ENCODE measurements at regions not wholly inside any gene's neighbourhood (a gene's known extent, or its start where the extent isn't known, plus 50 kb on each side); places are given as distances from the start of the nearest gene placed in this dataset.

DNA sequence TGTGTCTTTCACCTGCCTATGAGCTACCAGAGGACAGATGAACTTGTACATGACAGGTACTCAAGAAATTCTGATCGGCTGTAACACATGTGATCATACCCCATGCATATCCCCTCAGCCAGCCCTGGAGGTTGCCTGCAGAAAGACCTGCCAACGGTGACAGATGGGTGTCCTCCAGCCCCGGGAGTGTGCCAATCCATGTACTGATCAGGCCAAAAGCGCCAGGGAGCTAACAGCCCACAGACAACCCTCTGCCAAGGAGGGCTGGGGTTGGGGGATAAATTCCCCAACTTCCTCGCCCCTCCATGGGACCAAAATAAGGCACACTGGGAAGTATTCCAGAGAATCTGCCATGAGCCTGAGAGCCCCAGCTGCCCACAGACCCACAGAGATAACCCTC lies 189.4 kb downstream of the CCT6B start:
- no peaks in the 10 kb centered on the region for H3K9me3 Mint-ChIP-seq
- no peak overlapping the region for H3K4me3 Mint-ChIP-seq
- H3K4me1 Mint-ChIP-seq (ENCODE audit: low read depth) = no peaks in the 10 kb centered on the region
- no peaks in the 10 kb centered on the region for H3K36me3 Mint-ChIP-seq (ENCODE audit: low read depth)
- H3K27me3 Mint-ChIP-seq = peaks cover 20% of the 10 kb centered on the region
- H3K27ac Mint-ChIP-seq = no peak overlapping the region

DNA sequence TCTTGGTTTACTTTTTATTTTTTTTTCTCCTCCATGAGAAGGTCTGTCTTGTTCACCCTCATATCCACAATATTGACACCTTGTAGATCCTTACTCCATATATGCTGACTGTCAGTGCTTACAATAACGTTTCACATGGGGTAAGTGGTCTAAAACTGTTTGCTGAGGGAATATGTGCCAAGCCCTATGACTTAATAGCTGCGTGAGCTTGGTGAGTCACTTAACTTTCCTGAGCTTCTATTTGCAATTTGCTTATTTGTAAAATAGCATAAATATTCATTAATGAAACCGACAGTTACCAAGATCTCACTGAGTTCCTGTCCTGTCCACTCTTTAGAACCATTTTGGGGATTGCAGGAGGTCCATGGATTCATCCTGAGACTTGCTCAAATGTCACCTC lies 190.7 kb downstream of the CCT6B start:
- Mint-ChIP-seq H3K27me3 (peaks cover 20% of the 10 kb centered on the region), H3K9me3 (no peaks in the 10 kb centered on the region), H3K27ac (no peak overlapping the region), H3K36me3 (ENCODE audit: low read depth) (no peaks in the 10 kb centered on the region), H3K4me3 (no peak overlapping the region), H3K4me1 (ENCODE audit: low read depth) (no peaks in the 10 kb centered on the region)

DNA sequence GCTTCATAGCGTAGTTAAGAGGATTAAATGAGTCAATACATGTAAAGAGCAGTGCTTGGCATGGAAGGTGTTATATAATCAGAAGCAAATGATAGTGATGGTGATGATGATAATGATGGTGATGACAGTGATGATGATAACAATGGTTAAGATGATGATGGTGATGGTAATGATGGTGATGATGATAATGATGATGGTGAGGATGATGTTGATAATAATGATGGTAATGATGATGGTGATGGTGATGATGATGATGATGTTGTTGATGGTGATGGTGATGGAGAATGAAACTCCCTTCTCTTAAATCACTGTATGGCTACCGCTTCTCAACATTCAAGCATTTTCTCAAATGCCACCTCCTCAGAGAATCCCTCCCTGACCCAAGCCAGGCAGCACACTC lies 190.5 kb downstream of the TMEM132E start:
- Mint-ChIP-seq H3K27me3 (peaks cover 15% of the 10 kb centered on the region), H3K27ac (no peak overlapping the region), H3K4me1 (ENCODE audit: low read depth) (no peaks in the 10 kb centered on the region), H3K4me3 (no peak overlapping the region), H3K9me3 (no peaks in the 10 kb centered on the region), H3K36me3 (ENCODE audit: low read depth) (no peaks in the 10 kb centered on the region)

DNA sequence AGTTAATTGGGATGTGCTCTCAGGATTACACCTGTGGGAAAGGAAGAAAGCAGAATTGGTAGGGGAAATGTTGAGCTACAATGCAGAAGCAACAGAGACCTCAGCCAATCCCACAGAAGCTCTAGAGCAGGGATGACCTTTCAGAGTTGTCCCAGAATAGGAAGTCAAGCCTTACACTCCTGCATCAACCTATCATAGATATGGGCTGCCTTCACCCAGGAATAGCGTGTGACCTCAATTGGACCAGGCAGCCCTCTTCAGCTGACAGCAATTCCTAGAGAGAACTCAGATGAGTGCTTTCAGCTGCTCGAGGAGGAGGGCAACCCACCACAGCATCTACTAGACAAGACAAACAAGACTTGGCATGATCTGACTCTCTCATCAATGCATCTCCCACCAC lies 189.7 kb downstream of the TMEM132E start:
- Mint-ChIP-seq H3K27me3 (peaks cover 15% of the 10 kb centered on the region), H3K4me3 (no peak overlapping the region), H3K36me3 (ENCODE audit: low read depth) (no peaks in the 10 kb centered on the region), H3K9me3 (no peaks in the 10 kb centered on the region), H3K4me1 (ENCODE audit: low read depth) (no peaks in the 10 kb centered on the region), H3K27ac (no peak overlapping the region)

DNA sequence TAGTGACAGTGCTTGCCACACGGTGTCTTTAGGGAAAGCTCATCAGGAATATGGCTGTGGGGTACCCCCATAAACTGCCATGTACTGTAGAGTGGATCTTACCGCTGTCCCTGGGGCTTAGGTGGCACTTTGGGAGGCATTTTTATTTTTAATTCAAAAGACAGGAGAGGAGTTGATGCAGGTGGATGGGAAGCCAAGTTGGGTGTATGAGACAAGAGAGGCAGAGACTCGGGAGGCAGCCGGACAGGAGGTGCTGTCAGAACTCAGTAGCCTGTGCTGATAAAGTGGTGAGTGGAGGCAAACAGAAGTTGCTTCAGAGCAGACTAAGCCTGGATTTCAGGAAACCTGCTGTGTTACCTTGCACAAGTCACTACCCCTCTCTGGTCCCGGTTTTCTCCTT lies 185.9 kb downstream of the TMEM132E start:
- peaks cover 22% of the 10 kb centered on the region for H3K27me3 Mint-ChIP-seq
- H3K27ac Mint-ChIP-seq = no peak overlapping the region
- no peaks in the 10 kb centered on the region for H3K9me3 Mint-ChIP-seq
- no peaks in the 10 kb centered on the region for H3K36me3 Mint-ChIP-seq (ENCODE audit: low read depth)
- H3K4me3 Mint-ChIP-seq = no peak overlapping the region
- H3K4me1 Mint-ChIP-seq (ENCODE audit: low read depth) = no peaks in the 10 kb centered on the region

DNA sequence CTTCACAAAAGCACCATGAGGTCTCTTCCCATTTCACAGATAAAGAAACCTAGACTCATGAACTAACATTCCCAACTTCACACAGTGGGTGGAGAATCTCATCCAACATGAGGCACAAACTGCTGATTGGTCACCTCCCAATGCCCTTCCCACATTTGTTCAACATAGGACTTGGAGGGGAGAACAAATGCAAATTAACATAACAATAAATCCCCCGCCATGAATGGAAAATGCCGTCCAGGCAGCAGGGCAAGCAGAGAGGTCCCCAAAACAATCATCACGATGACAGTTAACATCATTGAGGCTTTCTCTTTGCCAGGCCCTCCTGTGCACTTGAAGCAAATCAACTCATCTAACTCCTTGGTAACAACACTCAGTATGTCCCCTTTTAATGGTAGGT lies 185.3 kb downstream of the TMEM132E start:
- Mint-ChIP-seq H3K36me3 (ENCODE audit: low read depth) (no peaks in the 10 kb centered on the region), H3K27ac (no peak overlapping the region), H3K4me1 (ENCODE audit: low read depth) (no peaks in the 10 kb centered on the region), H3K4me3 (no peak overlapping the region), H3K27me3 (peaks cover 20% of the 10 kb centered on the region), H3K9me3 (no peaks in the 10 kb centered on the region)

DNA sequence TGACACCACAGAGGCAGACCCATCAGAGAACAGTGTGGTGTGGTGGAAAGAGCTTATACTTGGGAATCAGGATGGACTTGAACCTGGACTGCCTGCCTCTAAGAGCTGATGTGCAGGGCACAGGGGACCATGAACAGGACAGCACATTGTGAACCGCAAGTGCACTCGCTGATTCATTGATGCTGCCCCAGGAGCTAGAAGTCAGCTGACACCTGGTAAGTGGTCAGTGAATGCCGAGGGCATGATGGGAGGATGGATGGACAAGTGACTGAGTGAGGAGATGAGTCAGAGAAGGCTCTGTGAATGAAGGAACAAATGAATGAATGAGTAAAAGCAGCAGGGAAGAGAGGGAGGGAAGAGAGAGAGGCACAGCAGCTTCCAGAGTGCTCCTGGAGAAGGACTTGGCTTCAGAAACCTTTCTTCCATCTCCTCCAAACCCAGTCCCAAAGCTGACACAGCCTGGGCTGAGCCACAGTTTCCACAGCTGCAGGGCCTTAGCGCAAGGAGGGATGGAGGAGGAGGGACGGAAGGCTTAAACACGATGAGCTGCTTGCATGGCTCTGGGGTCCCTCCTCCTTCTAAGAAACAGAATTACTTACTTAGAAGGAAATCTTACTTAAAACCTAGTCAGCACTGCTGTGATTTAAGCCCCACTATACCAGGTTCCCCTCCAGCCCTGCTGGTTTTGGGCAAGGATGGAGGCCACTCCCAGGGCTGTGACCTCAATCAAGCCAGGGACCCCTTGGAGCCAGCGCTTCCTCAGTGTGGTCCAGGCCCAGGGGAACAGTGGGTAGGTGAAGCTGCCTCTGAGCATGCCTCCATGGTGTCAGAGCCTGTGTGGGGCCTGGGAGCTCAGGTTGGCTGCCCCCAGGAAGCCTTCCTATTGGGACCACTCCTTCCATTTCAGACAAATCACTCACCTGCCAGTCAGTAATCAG lies 184.6 kb downstream of the TMEM132E start:
- no peak overlapping the region for H3K27ac Mint-ChIP-seq
- no peak overlapping the region for H3K4me3 Mint-ChIP-seq
- no peaks in the 10 kb centered on the region for H3K9me3 Mint-ChIP-seq
- H3K27me3 Mint-ChIP-seq = peaks cover 19% of the 10 kb centered on the region
- no peaks in the 10 kb centered on the region for H3K36me3 Mint-ChIP-seq (ENCODE audit: low read depth)
- H3K4me1 Mint-ChIP-seq (ENCODE audit: low read depth) = no peaks in the 10 kb centered on the region

DNA sequence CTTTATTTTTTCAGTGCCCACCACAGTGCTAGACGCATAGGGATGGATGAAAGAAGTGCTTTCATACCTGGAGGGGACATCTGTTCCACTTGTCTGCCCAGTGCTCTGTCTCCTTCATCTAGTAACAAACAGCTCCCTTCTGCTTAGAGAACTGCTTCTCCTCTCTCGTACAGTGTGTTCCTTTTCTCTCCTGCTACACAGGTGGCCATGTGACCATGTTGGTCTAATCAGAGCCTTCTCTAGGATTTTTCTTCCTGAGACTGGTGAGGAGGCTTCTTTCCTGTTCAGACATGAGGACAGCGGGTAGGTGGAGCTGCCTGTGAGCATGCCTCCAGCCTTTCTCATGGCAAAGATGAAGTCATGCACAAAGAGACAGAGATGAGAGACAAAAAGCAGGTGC lies 182.7 kb downstream of the TMEM132E start:
- H3K4me3 Mint-ChIP-seq = no peak overlapping the region
- no peaks in the 10 kb centered on the region for H3K36me3 Mint-ChIP-seq (ENCODE audit: low read depth)
- H3K27me3 Mint-ChIP-seq = peaks cover 15% of the 10 kb centered on the region
- H3K9me3 Mint-ChIP-seq = no peaks in the 10 kb centered on the region
- no peak overlapping the region for H3K27ac Mint-ChIP-seq
- no peaks in the 10 kb centered on the region for H3K4me1 Mint-ChIP-seq (ENCODE audit: low read depth)

DNA sequence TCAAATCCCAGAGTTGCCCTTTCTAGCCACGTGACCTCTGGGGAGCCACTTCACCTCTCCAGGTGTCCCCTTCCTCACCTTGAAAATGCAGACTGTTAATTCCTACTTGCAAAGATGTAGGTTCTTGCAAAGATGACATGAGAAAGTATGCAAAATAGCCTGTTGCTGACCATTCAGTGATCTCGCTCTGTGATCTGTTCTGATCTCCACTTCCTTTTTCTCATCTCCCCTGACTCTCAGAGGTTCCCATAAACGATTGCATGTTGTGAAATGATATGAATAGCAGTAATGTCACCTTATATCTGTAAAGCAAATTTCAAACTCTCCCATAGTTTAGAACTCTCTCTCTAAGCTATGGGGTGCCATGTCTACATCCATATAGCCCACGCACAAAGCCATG lies 182.3 kb downstream of the TMEM132E start:
- Mint-ChIP-seq H3K4me1 (ENCODE audit: low read depth) (no peaks in the 10 kb centered on the region), H3K9me3 (no peaks in the 10 kb centered on the region), H3K36me3 (ENCODE audit: low read depth) (no peaks in the 10 kb centered on the region), H3K4me3 (no peak overlapping the region), H3K27ac (no peak overlapping the region), H3K27me3 (peaks cover 15% of the 10 kb centered on the region)

DNA sequence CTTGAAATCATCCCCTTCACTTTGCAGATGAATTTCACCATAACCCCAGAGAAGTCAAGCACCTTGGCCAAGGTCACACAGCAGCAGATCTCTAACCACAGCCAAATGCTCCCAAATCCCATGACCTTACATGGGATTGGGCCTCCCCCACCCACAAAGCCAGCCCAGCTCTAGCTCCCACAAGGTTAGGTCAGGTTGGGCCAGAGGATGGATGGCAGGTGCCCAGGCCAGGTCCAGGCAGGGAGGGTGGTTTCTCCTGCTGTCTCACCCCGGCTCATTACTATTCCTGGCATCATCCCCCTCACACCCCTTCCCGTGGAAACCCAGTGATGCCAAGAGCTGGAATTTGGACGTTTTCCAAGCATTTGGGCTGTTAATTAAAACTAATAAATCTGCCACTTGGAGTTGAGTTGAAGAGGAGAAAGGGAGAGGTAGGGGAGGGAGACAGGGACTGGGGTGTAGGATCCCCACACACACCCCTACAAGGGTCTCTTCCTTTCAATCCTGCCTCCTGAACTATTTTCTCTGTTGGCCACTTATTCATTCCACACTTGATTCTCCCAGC lies 181.6 kb downstream of the TMEM132E start:
- H3K9me3 Mint-ChIP-seq = no peaks in the 10 kb centered on the region
- no peak overlapping the region for H3K27ac Mint-ChIP-seq
- no peaks in the 10 kb centered on the region for H3K4me1 Mint-ChIP-seq (ENCODE audit: low read depth)
- H3K36me3 Mint-ChIP-seq (ENCODE audit: low read depth) = no peaks in the 10 kb centered on the region
- no peak overlapping the region for H3K4me3 Mint-ChIP-seq
- H3K27me3 Mint-ChIP-seq = peaks cover 15% of the 10 kb centered on the region

DNA sequence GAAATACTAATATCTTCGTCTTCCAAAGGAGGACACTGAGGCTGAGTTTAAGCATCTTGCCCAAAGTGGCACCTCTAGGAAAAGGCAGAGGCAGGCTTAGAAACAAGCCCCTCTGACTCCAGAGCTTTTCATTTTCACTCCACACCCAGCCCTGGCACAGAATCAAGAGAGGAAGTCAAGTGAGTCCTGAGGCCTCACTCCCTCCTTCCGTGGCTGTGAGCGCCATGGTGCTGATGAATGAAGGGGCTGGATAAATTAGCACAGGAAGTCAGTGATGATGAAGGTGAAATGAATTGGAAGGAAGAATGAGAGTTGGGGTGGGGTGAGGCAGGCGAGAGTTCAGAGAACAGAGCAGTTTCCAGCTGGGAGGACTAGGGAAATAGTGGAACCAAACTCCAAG lies 179.3 kb downstream of the TMEM132E start:
- H3K36me3 Mint-ChIP-seq (ENCODE audit: low read depth) = no peaks in the 10 kb centered on the region
- H3K9me3 Mint-ChIP-seq = no peaks in the 10 kb centered on the region
- H3K27ac Mint-ChIP-seq = no peak overlapping the region
- H3K27me3 Mint-ChIP-seq = peaks cover 25% of the 10 kb centered on the region
- no peaks in the 10 kb centered on the region for H3K4me1 Mint-ChIP-seq (ENCODE audit: low read depth)
- no peak overlapping the region for H3K4me3 Mint-ChIP-seq

DNA sequence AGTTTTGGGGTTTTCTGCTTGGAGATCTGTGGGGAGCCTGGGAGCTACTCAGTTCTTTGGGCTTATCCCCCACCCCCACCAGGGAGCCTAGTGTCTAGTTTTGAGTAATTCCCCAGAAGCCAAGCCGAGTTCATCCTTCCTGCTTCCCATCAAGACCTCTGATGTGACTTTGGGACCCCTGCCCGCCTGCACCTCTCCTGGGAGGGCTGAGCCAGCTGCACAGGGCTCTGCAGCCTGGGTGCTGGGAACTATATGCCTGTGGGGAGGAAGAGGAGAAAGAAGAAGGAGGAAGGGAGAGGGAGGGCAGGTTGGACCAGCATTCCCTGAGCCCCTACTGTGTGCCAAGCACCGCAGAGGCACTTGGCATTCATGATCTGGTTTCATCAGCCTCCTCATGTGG lies 178.9 kb downstream of the TMEM132E start:
- H3K4me1 Mint-ChIP-seq (ENCODE audit: low read depth) = no peaks in the 10 kb centered on the region
- no peak overlapping the region for H3K27ac Mint-ChIP-seq
- peaks cover 21% of the 10 kb centered on the region for H3K27me3 Mint-ChIP-seq

DNA sequence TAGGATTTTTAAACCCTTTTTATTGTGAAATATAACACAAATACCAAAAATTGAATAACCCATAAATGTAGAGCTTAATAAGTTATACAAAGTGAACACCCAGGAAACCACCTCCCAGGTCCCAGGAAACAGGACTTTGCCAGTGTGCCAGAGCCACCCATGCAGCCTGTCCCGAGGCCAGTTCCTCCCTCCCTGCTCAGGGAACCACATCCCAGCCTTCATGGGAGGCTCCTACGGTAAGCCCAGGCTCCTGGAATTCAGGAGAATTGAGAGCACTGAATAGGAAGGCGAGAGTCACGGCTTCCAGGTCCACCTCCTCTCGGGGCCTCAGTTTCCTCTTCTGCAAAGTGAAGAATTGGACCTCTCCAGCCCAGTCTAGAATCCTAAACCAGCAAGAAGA lies 178.2 kb downstream of the TMEM132E start:
- Mint-ChIP-seq H3K27ac (no peak overlapping the region), H3K4me3 (no peak overlapping the region), H3K27me3 (peaks cover 17% of the 10 kb centered on the region), H3K36me3 (ENCODE audit: low read depth) (no peaks in the 10 kb centered on the region), H3K9me3 (no peaks in the 10 kb centered on the region), H3K4me1 (ENCODE audit: low read depth) (no peaks in the 10 kb centered on the region)

More for the DNA sequence above, 178.9 kb downstream of the TMEM132E start:
- Mint-ChIP-seq H3K9me3 (no peaks in the 10 kb centered on the region), H3K36me3 (ENCODE audit: low read depth) (no peaks in the 10 kb centered on the region), H3K4me3 (no peak overlapping the region)

DNA sequence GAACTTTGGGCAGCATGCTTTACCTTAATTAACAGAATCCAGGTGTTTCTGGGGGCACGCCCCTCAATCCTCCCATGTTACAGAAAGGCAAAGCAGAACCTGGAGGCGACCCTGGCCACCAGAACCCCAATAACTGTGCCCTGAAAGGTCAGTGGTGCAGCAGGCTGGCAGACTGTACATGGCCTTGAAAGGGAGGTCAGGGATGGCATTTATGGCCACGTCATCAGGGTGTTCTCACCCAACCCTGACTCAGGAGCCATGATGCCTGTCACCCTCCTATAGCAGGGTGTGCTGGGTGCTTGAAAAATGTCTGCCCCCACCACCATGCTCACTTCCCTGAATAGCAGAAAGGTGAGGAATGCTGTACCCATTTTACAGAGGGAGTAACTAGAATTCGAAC lies 177.7 kb downstream of the TMEM132E start:
- no peaks in the 10 kb centered on the region for H3K4me1 Mint-ChIP-seq (ENCODE audit: low read depth)
- peaks cover 12% of the 10 kb centered on the region for H3K27me3 Mint-ChIP-seq
- H3K9me3 Mint-ChIP-seq = no peaks in the 10 kb centered on the region

DNA sequence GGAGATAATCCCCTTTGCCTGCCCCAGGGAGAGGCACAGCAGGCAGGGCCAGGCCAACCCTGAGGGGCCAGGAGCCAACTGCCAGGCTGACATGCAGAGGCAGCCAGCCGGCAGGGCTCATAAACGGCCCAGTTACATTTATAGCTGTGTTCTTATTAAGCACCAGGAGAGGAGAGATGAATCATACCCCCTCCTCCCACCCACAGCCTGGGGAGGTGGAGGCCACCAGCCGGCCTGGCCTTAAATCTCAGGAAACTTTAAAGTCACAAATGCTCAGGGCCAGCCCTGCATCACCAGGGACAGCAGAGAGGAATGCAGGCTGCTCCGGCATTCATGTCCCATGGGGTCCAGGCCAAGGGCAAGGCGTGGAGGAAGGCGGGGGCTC lies 177.2 kb downstream of the TMEM132E start:
- Mint-ChIP-seq H3K36me3 (ENCODE audit: low read depth) (no peaks in the 10 kb centered on the region), H3K27ac (no peak overlapping the region), H3K9me3 (no peaks in the 10 kb centered on the region), H3K4me3 (no peak overlapping the region), H3K4me1 (ENCODE audit: low read depth) (no peaks in the 10 kb centered on the region), H3K27me3 (peaks cover 11% of the 10 kb centered on the region)

More for the DNA sequence above, 177.7 kb downstream of the TMEM132E start:
- H3K36me3 Mint-ChIP-seq (ENCODE audit: low read depth) = no peaks in the 10 kb centered on the region
- no peak overlapping the region for H3K27ac Mint-ChIP-seq
- no peak overlapping the region for H3K4me3 Mint-ChIP-seq
